ENCODE measurements at regions not wholly inside any gene's neighbourhood (a gene's known extent, or its start where the extent isn't known, plus 50 kb on each side); places are given as distances from the start of the nearest gene placed in this dataset.

DNA sequence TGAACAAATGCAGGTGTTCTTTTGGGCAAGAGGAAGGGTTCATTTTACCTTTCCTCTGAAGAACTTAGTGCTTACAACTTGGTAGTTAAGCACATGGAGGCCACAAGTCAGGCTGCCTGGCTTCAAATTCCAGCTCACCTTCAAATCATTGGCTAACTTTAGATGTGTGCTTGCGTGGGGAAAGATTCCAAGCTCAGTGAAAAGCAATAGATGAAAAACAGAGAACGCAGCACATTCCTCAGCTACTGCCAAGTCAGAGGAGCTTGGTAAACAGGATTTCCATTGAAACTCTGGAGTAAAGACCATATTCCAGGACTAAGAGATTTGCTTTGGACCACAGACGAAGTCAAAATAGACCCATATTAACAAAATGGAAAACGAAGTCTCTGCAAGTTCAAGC lies 96.3 kb upstream of the ASB18 start:
- no peak for TF ChIP-seq EHF (CRISPR knock-in tag; IDR thresholded peaks at IDR 0.05)
- TF ChIP-seq, protein P1, sequence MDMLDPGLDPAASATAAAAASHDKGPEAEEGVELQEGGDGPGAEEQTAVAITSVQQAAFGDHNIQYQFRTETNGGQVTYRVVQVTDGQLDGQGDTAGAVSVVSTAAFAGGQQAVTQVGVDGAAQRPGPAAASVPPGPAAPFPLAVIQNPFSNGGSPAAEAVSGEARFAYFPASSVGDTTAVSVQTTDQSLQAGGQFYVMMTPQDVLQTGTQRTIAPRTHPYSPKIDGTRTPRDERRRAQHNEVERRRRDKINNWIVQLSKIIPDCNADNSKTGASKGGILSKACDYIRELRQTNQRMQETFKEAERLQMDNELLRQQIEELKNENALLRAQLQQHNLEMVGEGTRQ (IDR thresholded peaks at IDR 0.05) = no peak
- no peak for TF ChIP-seq PHF8 (IDR thresholded peaks at IDR 0.05; ENCODE audit: borderline replicate concordance, low read depth)
- TF ChIP-seq CBX8 (IDR thresholded peaks at IDR 0.05) = no peak
- TF ChIP-seq ZFP36 (IDR thresholded peaks at IDR 0.05; ENCODE audit: borderline replicate concordance, partially characterized antibody) = no peak
- TF ChIP-seq CBX2 (IDR thresholded peaks at IDR 0.05; ENCODE audit: borderline replicate concordance, low read depth) = no peak
- no peak for TF ChIP-seq MYC (IDR thresholded peaks at IDR 0.05; ENCODE audit: borderline replicate concordance, low read length)
- TF ChIP-seq ZC3H11A (IDR thresholded peaks at IDR 0.05) = no peak
- TF ChIP-seq FOSL2 (IDR thresholded peaks at IDR 0.05) = no peak
- TF ChIP-seq FOSL2 (CRISPR knock-in tag; IDR thresholded peaks at IDR 0.05) = no peak
- TF ChIP-seq, protein P2, sequence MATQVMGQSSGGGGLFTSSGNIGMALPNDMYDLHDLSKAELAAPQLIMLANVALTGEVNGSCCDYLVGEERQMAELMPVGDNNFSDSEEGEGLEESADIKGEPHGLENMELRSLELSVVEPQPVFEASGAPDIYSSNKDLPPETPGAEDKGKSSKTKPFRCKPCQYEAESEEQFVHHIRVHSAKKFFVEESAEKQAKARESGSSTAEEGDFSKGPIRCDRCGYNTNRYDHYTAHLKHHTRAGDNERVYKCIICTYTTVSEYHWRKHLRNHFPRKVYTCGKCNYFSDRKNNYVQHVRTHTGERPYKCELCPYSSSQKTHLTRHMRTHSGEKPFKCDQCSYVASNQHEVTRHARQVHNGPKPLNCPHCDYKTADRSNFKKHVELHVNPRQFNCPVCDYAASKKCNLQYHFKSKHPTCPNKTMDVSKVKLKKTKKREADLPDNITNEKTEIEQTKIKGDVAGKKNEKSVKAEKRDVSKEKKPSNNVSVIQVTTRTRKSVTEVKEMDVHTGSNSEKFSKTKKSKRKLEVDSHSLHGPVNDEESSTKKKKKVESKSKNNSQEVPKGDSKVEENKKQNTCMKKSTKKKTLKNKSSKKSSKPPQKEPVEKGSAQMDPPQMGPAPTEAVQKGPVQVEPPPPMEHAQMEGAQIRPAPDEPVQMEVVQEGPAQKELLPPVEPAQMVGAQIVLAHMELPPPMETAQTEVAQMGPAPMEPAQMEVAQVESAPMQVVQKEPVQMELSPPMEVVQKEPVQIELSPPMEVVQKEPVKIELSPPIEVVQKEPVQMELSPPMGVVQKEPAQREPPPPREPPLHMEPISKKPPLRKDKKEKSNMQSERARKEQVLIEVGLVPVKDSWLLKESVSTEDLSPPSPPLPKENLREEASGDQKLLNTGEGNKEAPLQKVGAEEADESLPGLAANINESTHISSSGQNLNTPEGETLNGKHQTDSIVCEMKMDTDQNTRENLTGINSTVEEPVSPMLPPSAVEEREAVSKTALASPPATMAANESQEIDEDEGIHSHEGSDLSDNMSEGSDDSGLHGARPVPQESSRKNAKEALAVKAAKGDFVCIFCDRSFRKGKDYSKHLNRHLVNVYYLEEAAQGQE (IDR thresholded peaks at IDR 0.05) = no peak
- TF ChIP-seq EHMT2 (IDR thresholded peaks at IDR 0.05; ENCODE audit: low read depth) = no peak
- TF ChIP-seq CHD2 (IDR thresholded peaks at IDR 0.05; ENCODE audit: low read length, partially characterized antibody) = no peak
- no peak for TF ChIP-seq HOXB5 (CRISPR knock-in tag; IDR thresholded peaks at IDR 0.05)
- no peak for TF ChIP-seq JUN (IDR thresholded peaks at IDR 0.05)
- no peak for TF ChIP-seq HEYL (CRISPR knock-in tag; IDR thresholded peaks at IDR 0.05)
- TF ChIP-seq CEBPB (IDR thresholded peaks at IDR 0.05) = no peak
- TF ChIP-seq CHD4 (IDR thresholded peaks at IDR 0.05; ENCODE audit: borderline replicate concordance) = no peak
- no peak for TF ChIP-seq SMC3 (IDR thresholded peaks at IDR 0.05)
- H3K27ac ChIP-seq = no peak overlapping the region
- 48% methylated on average over 4 of the region's 4 CpGs for WGBS (ENCODE audit: missing lambda C conversion rate)
- FAIRE-seq (no peak), DNase-seq (ENCODE audit: low read depth in 1 of 2, low spot score in 1 of 2) (no peak), ATAC-seq (no peak)
- no peaks in the 10 kb centered on the region for H3K4me1 ChIP-seq
- H3K9me3 ChIP-seq = no peaks in the 10 kb centered on the region
- ChIA-PET POLR2A (no interaction called here), CTCF (interaction anchor here (4.0 kb wide), 1 partner anchor 7 kb away, joined by 17 read pairs; no protein-coding TSS in a partner anchor)
- no peak overlapping the region for H3K4me2 ChIP-seq
- no peak overlapping the region for H3K4me3 ChIP-seq

DNA sequence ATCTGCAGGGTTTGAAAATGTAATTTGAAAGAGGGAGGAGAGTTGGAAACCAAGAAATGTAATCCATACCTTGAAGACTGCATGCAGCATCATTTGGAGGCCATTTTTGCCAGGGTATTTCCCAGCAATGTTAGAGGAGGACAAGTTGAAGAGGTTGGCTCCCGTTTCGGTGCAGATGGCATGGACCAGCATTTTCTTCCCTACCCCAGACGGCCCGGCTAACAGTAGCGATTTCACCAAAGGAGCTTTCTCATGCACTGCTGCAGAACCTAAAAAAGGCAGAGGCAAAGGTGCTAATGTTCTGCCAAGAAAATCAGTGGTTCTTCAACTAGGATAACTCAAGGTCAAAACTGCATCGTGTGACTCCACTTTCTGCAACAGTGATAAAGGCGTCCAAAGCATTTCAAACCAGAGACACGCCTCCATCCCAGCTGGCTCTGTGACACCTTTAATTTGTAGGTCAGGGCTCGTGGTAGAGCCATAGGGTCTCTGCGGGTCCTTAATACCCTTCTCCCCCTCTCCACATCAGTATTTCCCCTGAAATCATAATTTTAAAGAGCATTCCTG lies 99.6 kb upstream of the ASB18 start:
- Histone ChIP-seq H3K4me1 (no peaks in the 10 kb centered on the region), H3K27ac (no peak overlapping the region), H3K4me3 (no peak overlapping the region), H3K4me2 (no peak overlapping the region), H3K9me3 (no peaks in the 10 kb centered on the region)
- TF ChIP-seq ZSCAN20 (CRISPR knock-in tag; IDR thresholded peaks at IDR 0.05) (no peak), NFE2L2 (conservative IDR thresholded peaks at IDR 0.05; ENCODE audit: low read length) (no peak), CHD2 (IDR thresholded peaks at IDR 0.05; ENCODE audit: low read length, partially characterized antibody) (no peak), ESRRA (IDR thresholded peaks at IDR 0.05; ENCODE audit: borderline replicate concordance, low read length) (no peak), RCOR1 (IDR thresholded peaks at IDR 0.05; ENCODE audit: low read depth, low read length) (no peak), BHLHE40 (IDR thresholded peaks at IDR 0.05; ENCODE audit: low read depth, low read length) (no peak), KDM1A (IDR thresholded peaks at IDR 0.05; ENCODE audit: low read depth) (no peak), RAD21 (conservative IDR thresholded peaks at IDR 0.05 in 1 of 2, IDR thresholded peaks at IDR 0.05 in 1 of 2) (no peak), HOXB5 (CRISPR knock-in tag; IDR thresholded peaks at IDR 0.05) (no peak), NPAS2 (CRISPR knock-in tag; IDR thresholded peaks at IDR 0.05; ENCODE audit: borderline replicate concordance) (no peak), HOXA7 (CRISPR knock-in tag; IDR thresholded peaks at IDR 0.05) (no peak)
- TF ChIP-seq, protein P3, sequence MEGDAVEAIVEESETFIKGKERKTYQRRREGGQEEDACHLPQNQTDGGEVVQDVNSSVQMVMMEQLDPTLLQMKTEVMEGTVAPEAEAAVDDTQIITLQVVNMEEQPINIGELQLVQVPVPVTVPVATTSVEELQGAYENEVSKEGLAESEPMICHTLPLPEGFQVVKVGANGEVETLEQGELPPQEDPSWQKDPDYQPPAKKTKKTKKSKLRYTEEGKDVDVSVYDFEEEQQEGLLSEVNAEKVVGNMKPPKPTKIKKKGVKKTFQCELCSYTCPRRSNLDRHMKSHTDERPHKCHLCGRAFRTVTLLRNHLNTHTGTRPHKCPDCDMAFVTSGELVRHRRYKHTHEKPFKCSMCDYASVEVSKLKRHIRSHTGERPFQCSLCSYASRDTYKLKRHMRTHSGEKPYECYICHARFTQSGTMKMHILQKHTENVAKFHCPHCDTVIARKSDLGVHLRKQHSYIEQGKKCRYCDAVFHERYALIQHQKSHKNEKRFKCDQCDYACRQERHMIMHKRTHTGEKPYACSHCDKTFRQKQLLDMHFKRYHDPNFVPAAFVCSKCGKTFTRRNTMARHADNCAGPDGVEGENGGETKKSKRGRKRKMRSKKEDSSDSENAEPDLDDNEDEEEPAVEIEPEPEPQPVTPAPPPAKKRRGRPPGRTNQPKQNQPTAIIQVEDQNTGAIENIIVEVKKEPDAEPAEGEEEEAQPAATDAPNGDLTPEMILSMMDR (IDR thresholded peaks at IDR 0.05) = no peak
- TF ChIP-seq, protein P4, sequence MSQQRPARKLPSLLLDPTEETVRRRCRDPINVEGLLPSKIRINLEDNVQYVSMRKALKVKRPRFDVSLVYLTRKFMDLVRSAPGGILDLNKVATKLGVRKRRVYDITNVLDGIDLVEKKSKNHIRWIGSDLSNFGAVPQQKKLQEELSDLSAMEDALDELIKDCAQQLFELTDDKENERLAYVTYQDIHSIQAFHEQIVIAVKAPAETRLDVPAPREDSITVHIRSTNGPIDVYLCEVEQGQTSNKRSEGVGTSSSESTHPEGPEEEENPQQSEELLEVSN (IDR thresholded peaks at IDR 0.05; ENCODE audit: borderline replicate concordance, low read depth) = no peak
- 22% methylated on average over 10 of the region's 10 CpGs for WGBS (ENCODE audit: missing lambda C conversion rate)
- POLR2A ChIA-PET = no interaction called here
- no peak for FAIRE-seq
- CTCF ChIA-PET = interaction anchor here (0.6 to 4.0 kb wide), 2 partner anchors 11 to 541 kb away, joined by 4 to 17 read pairs; no protein-coding TSS in a partner anchor
- no peak for ATAC-seq
- DNase-seq (ENCODE audit: low read depth in 1 of 2, low spot score in 1 of 2) = no peak
